Smooth muscle cell (in vitro differentiated cells): ENCODE measurements at regions not wholly inside any gene's neighbourhood (a gene's known extent, or its start where the extent isn't known, plus 50 kb on each side); places are given as distances from the start of the nearest gene placed in this dataset.

Experiments used
- DNase-seq: peaks from one replicate; lab custom pipeline; 2025; ENCODE audit not compliant: unreplicated experiment; lab: John Stamatoyannopoulos, UW
- H2AFZ ChIP-seq: fragments of 200-600 bp; sonication (generic); 2 replicates; pipeline ENCODE4 v1.6.0; 2016; ENCODE audit warnings: antibody characterized with exemption, low read depth, mild to moderate bottlenecking
- H3F3A ChIP-seq: fragments of 200-600 bp; sonication (generic); 2 replicates; pipeline ENCODE4 v1.6.0; 2017; ENCODE audit warnings: antibody characterized with exemption, low read depth
- H3K27ac ChIP-seq: fragments of 200-600 bp; sonication (generic); 2 replicates; pipeline ENCODE4 v1.5.1; 2016; ENCODE audit warnings: low read depth, mild to moderate bottlenecking
- H3K27me3 ChIP-seq: fragments of 200-600 bp; sonication (generic); 2 replicates; pipeline ENCODE4 v1.6.1; 2016; ENCODE audit warnings: low read depth, mild to moderate bottlenecking
- H3K36me3 ChIP-seq: fragments of 200-600 bp; sonication (generic); 2 replicates; pipeline ENCODE4 v1.5.1; 2016; ENCODE audit warnings: low read depth
- H3K4me1 ChIP-seq: fragments of 200-600 bp; sonication (generic); 2 replicates; pipeline ENCODE4 v1.5.1; 2016; ENCODE audit warnings: low read depth
- H3K4me2 ChIP-seq: fragments of 200-600 bp; sonication (generic); 2 replicates; pipeline ENCODE4 v1.6.0; 2016; ENCODE audit warnings: mild to moderate bottlenecking
- H3K4me3 ChIP-seq: fragments of 200-600 bp; sonication (generic); 2 replicates; pipeline ENCODE4 v1.5.1; 2016; ENCODE audit warnings: mild to moderate bottlenecking
- H3K79me2 ChIP-seq: fragments of 200-600 bp; sonication (generic); 2 replicates; pipeline ENCODE4 v1.6.0; 2016; ENCODE audit warnings: low read depth, mild to moderate bottlenecking
- H3K9ac ChIP-seq: fragments of 200-600 bp; sonication (generic); 2 replicates; pipeline ENCODE4 v1.6.0; 2016; ENCODE audit warnings: low read depth
- H3K9me3 ChIP-seq: fragments of 200-600 bp; sonication (generic); replicated peaks from 2 replicates; pipeline ENCODE4 v1.5.1; 2016; ENCODE audit warnings: low read depth
- H4K20me1 ChIP-seq: fragments of 200-600 bp; sonication (generic); 2 replicates; pipeline ENCODE4 v1.6.0; 2016; ENCODE audit warnings: low read depth
- CTCF ChIP-seq: fragments of 200-600 bp; sonication (generic); IDR thresholded peaks from 2 replicates; pipeline ENCODE4 v1.5.1; 2017; ENCODE audit warnings: borderline replicate concordance, mild to moderate bottlenecking, antibody characterized with exemption; ENCODE audit not compliant: insufficient read depth, poor library complexity, severe bottlenecking
- WGBS: methylation state at CpG from one replicate; pipeline ENCODE4 v1.1.7; 2016; ENCODE audit warnings: low lambda C conversion rate; 5-methylcytosine and 5-hydroxymethylcytosine counted together

DNA sequence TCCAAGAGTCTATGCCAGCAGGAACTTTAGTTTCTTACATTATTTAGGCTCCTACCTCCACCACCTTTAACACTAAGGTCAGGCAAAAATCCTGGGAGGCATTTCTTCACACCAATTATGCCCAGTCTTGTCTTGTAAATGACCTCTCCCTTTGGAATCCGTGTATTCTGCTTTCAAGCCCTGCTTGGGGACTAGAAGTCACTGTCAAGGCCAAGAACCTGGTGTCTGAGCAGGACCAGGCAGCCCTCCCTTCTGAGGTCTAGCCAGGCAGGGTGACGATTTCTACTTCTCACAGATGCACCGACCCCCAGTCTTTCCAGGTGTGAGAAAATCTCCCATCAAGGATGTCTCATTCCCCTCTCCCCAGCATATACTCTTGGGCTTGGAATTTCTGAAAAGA is 82.7 kb upstream of the C1QTNF7 start:
- no peak overlapping the region for H3K4me2 ChIP-seq
- H3K36me3 ChIP-seq: no peaks in the 10 kb centered on the region
- no peak overlapping the region for H3K9ac ChIP-seq
- H3K79me2 ChIP-seq: no peaks in the 10 kb centered on the region
- no peak for TF ChIP-seq CTCF
- no peak overlapping the region for H2AFZ ChIP-seq
- DNase-seq: no peak
- H3K27ac ChIP-seq: no peak overlapping the region
- H3K4me1 ChIP-seq: peaks cover 19% of the 10 kb centered on the region
- H4K20me1 ChIP-seq: no peaks in the 10 kb centered on the region
- H3K4me3 ChIP-seq: no peak overlapping the region
- H3K9me3 ChIP-seq: no peaks in the 10 kb centered on the region
- peaks cover 9% of the 10 kb centered on the region for H3F3A ChIP-seq
- H3K27me3 ChIP-seq: no peaks in the 10 kb centered on the region
- WGBS: 48% methylated on average over 3 of the region's 3 CpGs

- no peak for DNase-seq
- H3K27me3 ChIP-seq: no peaks in the 10 kb centered on the region
- no peaks in the 10 kb centered on the region for H3K36me3 ChIP-seq
- H4K20me1 ChIP-seq: no peaks in the 10 kb centered on the region
- no peak overlapping the region for H3K27ac ChIP-seq
- no peaks in the 10 kb centered on the region for H3K79me2 ChIP-seq
- H3K4me2 ChIP-seq: peak overlapping the region; percentile 37
- H3F3A ChIP-seq: peaks cover 9% of the 10 kb centered on the region
- no peak overlapping the region for H3K4me3 ChIP-seq
- 6% methylated on average over 1 of the region's 1 CpG for WGBS
- peaks cover 8% of the 10 kb centered on the region for H3K4me1 ChIP-seq
- TF ChIP-seq CTCF: no peak
- no peaks in the 10 kb centered on the region for H3K9me3 ChIP-seq
- H3K9ac ChIP-seq: no peak overlapping the region
- H2AFZ ChIP-seq: no peak overlapping the region
Measured at GRCh38 chr4:15348236-15348635, 79.6 kb upstream of the C1QTNF7 start.

GRCh38 chr4:15348695-15349094 is 79.1 kb upstream of the C1QTNF7 start:
- H2AFZ ChIP-seq: no peak overlapping the region
- TF ChIP-seq CTCF: no peak
- no peaks in the 10 kb centered on the region for H3K9me3 ChIP-seq
- H3K27ac ChIP-seq: no peak overlapping the region
- 74% methylated on average over 1 of the region's 1 CpG for WGBS
- no peaks in the 10 kb centered on the region for H4K20me1 ChIP-seq
- no peaks in the 10 kb centered on the region for H3K79me2 ChIP-seq
- no peak overlapping the region for H3K9ac ChIP-seq
- peaks cover 9% of the 10 kb centered on the region for H3F3A ChIP-seq
- DNase-seq: no peak
- no peak overlapping the region for H3K4me3 ChIP-seq
- H3K4me1 ChIP-seq: peaks cover 8% of the 10 kb centered on the region
- peak overlapping the region; percentile 37 for H3K4me2 ChIP-seq
- H3K36me3 ChIP-seq: no peaks in the 10 kb centered on the region
- no peaks in the 10 kb centered on the region for H3K27me3 ChIP-seq

DNA sequence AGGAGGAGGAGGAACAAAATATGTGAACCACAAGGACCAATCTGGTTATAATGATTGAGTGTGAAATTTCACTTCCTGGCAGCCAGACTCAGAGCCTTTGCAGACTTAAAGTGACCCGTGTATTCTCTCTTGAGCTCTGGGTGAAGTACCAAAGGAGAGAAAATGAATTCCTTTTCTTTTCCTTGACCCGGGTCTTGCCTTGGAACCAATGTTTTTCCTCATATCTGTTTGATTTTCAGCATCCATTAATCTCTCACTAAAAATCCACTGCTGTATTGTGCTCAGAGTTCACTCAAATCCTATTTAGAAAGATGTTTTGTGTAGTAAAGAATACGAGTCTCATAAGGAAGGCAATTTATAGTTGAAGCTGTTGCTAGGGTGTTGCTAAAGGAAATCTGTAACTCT is 78.3 kb upstream of the C1QTNF7 start:
- peak overlapping the region; percentile 37 for H3K4me2 ChIP-seq
- WGBS: 52% methylated on average over 3 of the region's 3 CpGs

More for the DNA sequence above, 78.3 kb upstream of the C1QTNF7 start:
- H3K27ac ChIP-seq: no peak overlapping the region
- no peak for DNase-seq
- H3K79me2 ChIP-seq: no peaks in the 10 kb centered on the region
- H3K36me3 ChIP-seq: no peaks in the 10 kb centered on the region
- peak overlapping the region; percentile 53 for H2AFZ ChIP-seq
- no peak overlapping the region for H3K9ac ChIP-seq
- no peaks in the 10 kb centered on the region for H3K27me3 ChIP-seq
- TF ChIP-seq CTCF: no peak
- H4K20me1 ChIP-seq: no peaks in the 10 kb centered on the region
- H3K4me1 ChIP-seq: peaks cover 8% of the 10 kb centered on the region
- H3K9me3 ChIP-seq: no peaks in the 10 kb centered on the region
- H3K4me3 ChIP-seq: no peak overlapping the region
- H3F3A ChIP-seq: peaks cover 9% of the 10 kb centered on the region
